ENCODE measurements at regions not wholly inside any gene's neighbourhood (a gene's known extent, or its start where the extent isn't known, plus 50 kb on each side); places are given as distances from the start of the nearest gene placed in this dataset.
"Not testable (repeated sequence)": the region's sequence is repeated elsewhere in the genome, so short reads cannot be mapped to it uniquely, and the experiment has no call there.

- no peak for DNase-seq (ENCODE audit: low spot score)
Measured at GRCh38 chr17:63173903-63174302, 207.9 kb downstream of the TANC2 start.

GRCh38 chr17:63178530-63178929 is 212.5 kb downstream of the TANC2 start:
- DNase-seq (ENCODE audit: low spot score), result peak; percentile 18

- no peak for DNase-seq (ENCODE audit: low spot score)
Measured at GRCh38 chr17:63181856-63182255, 215.8 kb downstream of the TANC2 start.

- DNase-seq (ENCODE audit: low spot score), result no peak
Measured at GRCh38 chr17:63185420-63185819, 219.4 kb downstream of the TANC2 start.

GRCh38 chr17:63189082-63189481 is 223.0 kb downstream of the TANC2 start:
- DNase-seq (ENCODE audit: low spot score), result peak; percentile 33

DNA sequence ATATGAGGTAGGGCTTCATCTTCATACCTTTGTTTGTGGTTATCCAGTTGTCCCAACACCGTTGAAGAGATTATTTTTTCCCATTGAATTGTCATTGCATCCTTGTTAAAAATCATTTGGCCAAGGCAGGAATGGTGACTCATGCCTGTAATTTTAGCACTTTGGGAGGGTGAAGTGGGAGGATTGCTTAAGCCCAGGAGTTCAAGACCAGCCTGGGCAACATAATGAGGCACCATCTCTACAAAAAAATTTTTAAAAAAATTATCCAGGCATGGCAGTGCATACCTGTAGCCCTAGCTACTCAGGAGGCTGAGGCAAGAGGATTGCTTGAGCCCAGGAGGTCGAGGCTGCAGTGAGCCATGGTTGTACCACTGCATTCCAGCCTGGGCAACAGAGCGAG is 223.9 kb downstream of the TANC2 start:
- peak; percentile 14 for DNase-seq (ENCODE audit: low spot score)

DNA sequence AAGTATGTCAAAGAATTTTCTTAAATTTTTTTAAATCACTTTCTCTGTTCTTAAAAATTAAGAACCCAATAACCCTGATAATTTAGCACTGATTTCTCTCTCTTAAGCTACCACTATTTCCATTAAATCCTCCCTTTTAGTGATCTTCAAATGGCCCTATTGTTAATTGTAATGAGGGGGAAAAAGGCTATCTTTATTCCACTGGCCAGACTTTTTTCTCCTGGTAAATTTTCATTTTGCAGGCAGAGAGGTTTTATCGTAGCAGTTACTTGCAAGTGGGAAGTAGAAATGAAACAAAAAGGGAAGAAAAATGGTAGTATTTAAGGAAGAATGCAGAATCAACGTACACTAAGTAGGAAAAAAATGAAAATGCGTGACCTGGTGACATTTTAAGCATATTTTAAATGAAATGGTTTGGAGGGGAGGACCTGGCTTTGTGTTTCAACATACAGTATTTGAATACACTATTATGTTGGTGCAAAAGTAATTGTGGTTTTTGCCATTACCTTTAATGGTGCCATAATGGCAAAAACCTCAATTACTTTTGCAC is 224.9 kb downstream of the TANC2 start:
- DNase-seq (ENCODE audit: low spot score), result no peak

- DNase-seq (ENCODE audit: low spot score), result no peak
Measured at GRCh38 chr17:63191610-63192009, 225.6 kb downstream of the TANC2 start.

DNA sequence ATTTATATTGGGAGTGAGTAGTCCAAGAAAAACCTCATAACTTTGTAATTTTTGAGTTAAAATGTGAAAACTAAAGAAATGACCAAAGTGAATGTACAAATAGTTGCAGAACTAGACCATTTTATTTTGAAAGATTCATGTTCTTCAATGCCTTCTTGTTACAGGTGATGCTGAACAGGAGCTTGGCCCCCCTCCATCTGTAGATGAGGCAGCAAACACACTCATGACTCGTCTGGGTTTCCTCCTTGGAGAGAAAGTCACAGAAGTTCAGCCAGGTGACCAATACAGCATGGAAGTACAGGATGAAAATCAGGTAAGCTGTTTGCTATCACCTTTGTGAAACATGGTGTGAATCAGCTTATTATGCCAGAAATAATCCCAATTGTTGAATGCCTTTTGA is 227.8 kb downstream of the TANC2 start:
- no peak for DNase-seq (ENCODE audit: low spot score)

- no peak for DNase-seq (ENCODE audit: low spot score)
Measured at GRCh38 chr17:63196772-63197335, 230.8 kb downstream of the TANC2 start.

GRCh38 chr17:63203652-63204051 is 237.6 kb downstream of the TANC2 start:
- no peak for DNase-seq (ENCODE audit: low spot score)

- DNase-seq (ENCODE audit: low spot score), result no peak
Measured at GRCh38 chr17:63221939-63222338, 224.2 kb downstream of the CYB561 start.

- peak; percentile 14 for DNase-seq (ENCODE audit: low spot score)
Measured at GRCh38 chr17:63222655-63223054, 223.5 kb downstream of the CYB561 start.

DNA sequence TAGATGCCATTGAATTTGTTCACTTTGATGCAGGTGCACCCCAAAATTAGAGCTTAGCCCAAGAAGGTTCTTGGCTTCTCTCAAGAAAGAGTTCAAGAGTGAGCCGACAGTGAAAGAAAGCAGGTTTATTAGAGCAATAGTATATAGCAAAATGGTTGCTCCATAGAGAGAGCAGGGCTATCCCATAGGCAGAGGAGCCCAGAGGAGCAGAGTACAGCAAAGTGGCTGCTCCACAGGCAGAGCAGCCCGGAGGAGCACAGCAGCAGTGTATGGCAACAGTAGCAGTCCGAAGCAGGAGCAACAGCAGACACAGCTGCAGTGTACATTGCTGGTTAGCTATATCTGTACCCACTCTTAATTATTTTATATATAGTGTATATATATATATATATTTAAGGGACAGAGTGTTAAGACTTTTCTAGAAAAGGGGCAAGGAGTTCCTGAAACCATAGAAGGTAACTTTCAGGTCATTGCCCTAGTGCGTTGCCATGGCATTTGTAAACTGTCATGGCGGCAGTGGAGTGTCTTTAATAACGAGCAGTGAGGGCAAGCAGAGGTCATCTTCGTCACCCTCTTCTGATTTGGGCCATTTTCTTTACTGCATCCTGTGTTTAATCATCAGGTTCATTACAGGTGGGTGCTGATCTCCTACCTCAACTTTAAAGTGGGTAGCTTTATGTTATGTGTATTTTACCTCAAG is 222.7 kb downstream of the CYB561 start:
- DNase-seq (ENCODE audit: low spot score), result no peak

DNA sequence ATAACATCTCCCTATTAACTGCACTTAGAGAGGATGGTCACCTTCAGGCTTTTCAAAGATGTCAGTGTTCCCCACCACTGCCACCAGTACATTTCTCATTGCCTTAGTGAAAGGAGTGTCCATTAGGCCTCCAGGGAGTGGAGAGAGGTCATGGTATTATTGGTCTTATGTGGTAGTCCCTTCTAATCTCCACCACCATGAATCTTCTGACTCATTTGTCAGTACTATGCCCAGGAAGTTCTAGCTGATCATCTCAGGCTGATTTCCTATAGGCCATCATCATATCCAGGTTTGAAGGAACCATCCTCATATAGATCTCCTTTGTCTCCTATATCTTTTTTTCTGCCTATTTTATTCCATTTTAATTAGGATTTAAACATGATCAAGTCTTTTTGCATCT is 221.5 kb downstream of the CYB561 start:
- no peak for DNase-seq (ENCODE audit: low spot score)

DNA sequence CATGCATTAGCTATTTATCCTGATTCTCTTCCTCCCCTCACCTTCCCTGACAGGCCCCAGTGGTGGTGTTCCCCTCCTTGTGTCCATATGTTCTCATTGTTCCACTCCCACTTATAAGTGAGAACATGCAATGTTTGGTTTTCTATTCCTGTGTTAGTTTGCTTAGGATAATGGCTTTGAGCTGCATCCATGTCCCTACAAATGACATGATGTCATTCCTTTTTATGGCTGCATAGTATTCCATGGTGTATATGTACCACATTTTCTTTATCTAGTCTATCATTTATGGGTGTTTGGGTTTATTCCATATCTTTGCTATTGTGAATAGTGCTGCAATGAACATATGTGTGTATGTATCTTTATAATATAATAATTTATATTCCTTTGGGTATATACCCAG is 219.4 kb downstream of the CYB561 start:
- DNase-seq (ENCODE audit: low spot score), result not testable (repeated sequence)

DNA sequence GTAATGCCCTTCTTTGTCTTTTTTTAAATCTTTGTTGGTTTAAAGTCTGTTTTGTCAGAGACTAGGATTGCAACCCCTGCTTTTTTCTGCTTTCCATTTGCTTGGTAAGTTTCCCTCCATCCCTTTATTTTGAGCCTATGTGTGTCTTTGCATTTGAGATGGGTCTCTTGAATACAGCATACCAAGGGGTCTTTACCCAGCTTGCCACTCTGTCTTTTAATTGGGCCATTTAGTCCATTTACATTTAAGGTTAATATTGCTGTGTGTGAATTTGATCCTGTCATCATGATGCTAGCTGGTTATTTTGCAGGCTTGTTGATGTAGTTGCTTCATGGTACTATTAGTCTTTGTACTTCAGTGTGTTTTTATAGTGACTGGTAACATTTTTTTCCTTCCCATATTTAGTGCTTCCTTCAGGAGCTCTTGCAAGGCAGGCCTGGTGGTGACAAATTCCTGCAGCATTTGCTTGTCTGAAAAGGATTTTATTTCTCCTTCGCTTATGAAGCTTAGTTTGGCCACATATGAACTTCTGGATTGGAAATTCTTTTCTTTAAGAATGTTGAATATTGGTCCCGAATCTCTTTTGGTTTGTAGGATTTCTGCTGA is 215.0 kb downstream of the CYB561 start:
- not testable (repeated sequence) for DNase-seq (ENCODE audit: low spot score)

DNA sequence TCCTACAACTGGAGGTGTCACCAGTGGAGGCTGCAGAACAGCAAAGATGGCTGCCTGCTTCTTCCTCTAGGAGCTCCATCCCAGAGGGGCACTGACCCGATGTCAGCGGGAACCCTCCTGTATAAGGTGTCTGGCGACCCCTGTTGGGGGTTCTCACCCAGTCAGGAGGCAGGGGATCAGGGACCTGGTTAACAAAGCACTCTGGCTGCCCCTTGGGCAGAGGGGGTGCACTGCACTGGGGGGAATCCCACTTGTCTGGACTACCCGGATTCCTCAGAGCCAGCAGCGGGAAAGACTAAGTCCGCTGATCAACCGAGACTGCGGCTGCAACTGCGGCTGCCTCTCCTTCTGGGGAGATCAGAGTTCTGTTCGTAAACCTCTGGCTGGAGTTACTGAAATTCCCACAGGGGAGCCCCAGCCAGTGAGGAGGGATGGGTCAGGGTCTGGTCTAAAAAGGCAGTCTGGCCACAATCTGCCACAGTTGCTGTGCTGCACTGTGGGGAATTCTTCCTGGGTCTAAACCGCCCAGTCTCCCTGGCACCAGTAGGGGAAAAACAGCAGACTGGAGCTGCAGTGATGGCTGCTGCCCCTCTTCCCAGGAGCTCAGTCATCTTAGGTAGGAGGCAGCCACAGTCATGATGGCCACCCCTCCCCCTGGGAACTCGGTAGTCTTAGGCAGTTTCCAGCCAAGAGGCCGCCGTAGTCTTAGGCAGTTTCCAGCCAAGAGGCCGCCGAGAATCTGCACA is 213.4 kb downstream of the CYB561 start:
- DNase-seq (ENCODE audit: low spot score), result no peak

GRCh38 chr17:63240106-63240505 is 206.0 kb downstream of the CYB561 start:
- no peak for DNase-seq (ENCODE audit: low spot score)

DNA sequence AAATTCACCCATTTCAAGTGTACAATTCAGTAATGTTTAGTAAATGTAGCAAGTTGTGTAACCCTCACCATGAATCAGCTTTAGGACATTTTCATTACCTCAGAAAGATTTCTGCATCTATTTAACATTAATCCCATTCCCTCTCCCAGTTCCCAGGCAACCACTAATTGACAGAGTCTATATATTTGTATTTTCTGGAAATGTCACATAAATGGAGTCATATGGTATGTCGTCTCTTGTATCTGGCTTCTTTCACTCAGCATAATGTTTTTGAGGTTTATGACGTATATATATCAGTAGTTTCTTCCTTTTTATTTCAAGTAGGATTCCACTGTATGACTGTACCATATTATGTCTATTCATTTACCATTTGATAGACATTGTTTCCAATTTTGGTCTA is 199.8 kb downstream of the CYB561 start:
- DNase-seq (ENCODE audit: low spot score), result no peak

DNA sequence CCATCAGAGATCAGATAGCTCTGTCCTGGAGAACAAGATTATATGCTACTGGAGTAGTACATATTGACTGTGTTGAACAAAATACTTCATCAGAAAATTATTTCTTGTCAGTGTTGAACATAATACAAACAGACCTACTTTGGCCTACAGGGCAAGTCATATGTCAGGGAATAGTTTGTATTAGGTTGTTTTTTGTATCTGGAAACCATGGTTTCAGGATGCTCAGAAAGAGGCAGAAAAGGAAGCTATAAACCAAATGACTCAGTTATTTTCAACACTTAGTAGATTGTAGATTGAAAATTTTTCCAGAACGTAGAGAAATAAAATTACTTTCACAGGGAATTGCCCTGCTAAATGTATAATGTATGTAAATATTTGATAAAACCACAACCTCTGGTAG is 198.4 kb downstream of the CYB561 start:
- no peak for DNase-seq (ENCODE audit: low spot score)

DNA sequence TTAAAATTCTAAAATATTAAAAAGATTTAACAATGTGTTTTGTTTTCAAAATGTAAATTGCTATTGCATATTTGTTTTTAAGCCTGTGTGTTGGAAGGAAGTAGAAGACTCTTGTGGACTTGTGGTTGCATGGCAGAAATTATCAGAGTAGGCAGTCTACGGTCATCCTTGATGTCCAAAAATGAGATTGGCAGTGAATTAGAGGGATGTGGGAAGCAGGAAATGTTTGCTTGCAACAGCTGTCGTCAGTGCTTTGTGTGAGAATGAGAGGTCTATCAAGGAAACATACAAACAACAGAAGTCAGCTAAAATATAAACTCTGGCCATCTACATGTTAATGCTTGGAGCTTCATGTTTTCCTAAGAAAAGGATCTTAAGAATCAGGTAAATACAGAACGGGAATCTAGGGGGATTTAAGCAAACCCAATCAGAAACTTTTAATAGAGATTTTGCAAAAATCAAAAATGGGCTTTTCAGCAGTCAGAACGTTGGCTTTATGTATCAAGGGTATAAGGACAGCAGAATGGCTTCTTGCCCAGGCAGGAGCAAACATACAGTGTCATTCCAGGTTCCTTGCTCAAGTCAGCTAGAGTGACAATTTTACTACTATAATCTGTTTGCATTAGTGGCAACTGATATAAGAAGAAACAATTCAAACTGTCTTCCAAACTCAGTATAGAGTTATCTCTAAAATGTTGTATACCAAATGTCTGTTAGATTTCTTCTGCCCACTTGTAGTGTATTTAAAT is 196.7 kb downstream of the CYB561 start:
- DNase-seq (ENCODE audit: low spot score), result peak; percentile 18

Data from H4 (cell line).